HepG2 (cell line): ENCODE measurements at regions not wholly inside any gene's neighbourhood (a gene's known extent, or its start where the extent isn't known, plus 50 kb on each side); places are given as distances from the start of the nearest gene placed in this dataset.

Source experiments
- FLYWCH1 ChIP-seq: sonication (generic); formaldehyde crosslinking; IDR thresholded peaks from 2 replicates; pipeline ENCODE4 v1.8.1; 2023; ENCODE audit warnings: mild to moderate bottlenecking, missing genetic modification reagents
- GATA4 ChIP-seq: sonication (generic); IDR thresholded peaks from 2 replicates; pipeline ENCODE4 v1.6.1; 2016; ENCODE audit warnings: antibody characterized with exemption, low read depth, borderline replicate concordance
- POLR2G ChIP-seq: fragments of 200-400 bp; formaldehyde crosslinking; IDR thresholded peaks from 2 replicates; pipeline ENCODE4 v1.6.1; 2018; ENCODE audit warnings: mild to moderate bottlenecking, low read depth, low read length, moderate library complexity
- RCOR2 ChIP-seq: IDR thresholded peaks from 2 replicates; pipeline ENCODE4 v1.6.1; 2016; ENCODE audit warnings: missing biosample characterization, missing genetic modification reagents
- SAP130 ChIP-seq: IDR thresholded peaks from 2 replicates; pipeline ENCODE4 v1.6.1; 2016; ENCODE audit warnings: low read depth
- ZNF510 ChIP-seq: sonication (generic); formaldehyde crosslinking; IDR thresholded peaks from 2 replicates; pipeline ENCODE4 v1.4.0; 2020; ENCODE audit warnings: low read depth, mild to moderate bottlenecking, missing genetic modification reagents
- TF ChIP-seq, protein P1 (sequence below): sonication (generic); formaldehyde crosslinking; IDR thresholded peaks from 2 replicates; pipeline ENCODE4 v1.5.0; 2020; ENCODE audit warnings: mild to moderate bottlenecking, missing genetic modification reagents, moderate library complexity
- TF ChIP-seq, protein P2 (sequence below): sonication (generic); formaldehyde crosslinking; IDR thresholded peaks from 2 replicates; pipeline ENCODE4 v1.4.0; 2020; ENCODE audit warnings: missing genetic modification reagents, borderline replicate concordance
- TF ChIP-seq, protein P3 (sequence below): IDR thresholded peaks from 2 replicates; pipeline ENCODE4 v1.6.1; 2012; ENCODE audit warnings: inconsistent platforms

DNA sequence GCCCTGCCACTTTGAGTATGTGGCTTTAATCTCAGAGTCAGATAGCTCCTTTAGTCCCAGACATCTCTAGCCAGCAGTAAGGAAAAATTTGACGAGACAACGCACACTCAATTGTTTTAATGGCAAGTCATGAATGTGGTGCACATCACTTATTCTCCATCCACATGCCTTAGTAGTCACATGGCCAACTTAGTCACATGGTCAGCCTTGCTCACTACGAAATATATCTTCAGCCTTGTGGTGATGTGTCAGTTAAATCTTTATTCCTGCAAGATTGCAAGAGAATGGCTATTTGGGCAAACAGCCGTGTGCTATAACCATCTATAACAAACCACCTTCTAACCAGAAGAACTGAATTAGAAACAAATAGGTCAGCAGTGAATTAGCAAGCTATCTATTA, 871.1 kb upstream of the CELF2 start:
- TF ChIP-seq SAP130 (no peak), ZNF510 (no peak), POLR2G (no peak), FLYWCH1 (CRISPR knock-in tag) (no peak), GATA4 (no peak), RCOR2 (CRISPR knock-in tag) (no peak)
- TF ChIP-seq, protein P1, sequence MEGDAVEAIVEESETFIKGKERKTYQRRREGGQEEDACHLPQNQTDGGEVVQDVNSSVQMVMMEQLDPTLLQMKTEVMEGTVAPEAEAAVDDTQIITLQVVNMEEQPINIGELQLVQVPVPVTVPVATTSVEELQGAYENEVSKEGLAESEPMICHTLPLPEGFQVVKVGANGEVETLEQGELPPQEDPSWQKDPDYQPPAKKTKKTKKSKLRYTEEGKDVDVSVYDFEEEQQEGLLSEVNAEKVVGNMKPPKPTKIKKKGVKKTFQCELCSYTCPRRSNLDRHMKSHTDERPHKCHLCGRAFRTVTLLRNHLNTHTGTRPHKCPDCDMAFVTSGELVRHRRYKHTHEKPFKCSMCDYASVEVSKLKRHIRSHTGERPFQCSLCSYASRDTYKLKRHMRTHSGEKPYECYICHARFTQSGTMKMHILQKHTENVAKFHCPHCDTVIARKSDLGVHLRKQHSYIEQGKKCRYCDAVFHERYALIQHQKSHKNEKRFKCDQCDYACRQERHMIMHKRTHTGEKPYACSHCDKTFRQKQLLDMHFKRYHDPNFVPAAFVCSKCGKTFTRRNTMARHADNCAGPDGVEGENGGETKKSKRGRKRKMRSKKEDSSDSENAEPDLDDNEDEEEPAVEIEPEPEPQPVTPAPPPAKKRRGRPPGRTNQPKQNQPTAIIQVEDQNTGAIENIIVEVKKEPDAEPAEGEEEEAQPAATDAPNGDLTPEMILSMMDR (CRISPR knock-in tag): no peak
- TF ChIP-seq, protein P2, sequence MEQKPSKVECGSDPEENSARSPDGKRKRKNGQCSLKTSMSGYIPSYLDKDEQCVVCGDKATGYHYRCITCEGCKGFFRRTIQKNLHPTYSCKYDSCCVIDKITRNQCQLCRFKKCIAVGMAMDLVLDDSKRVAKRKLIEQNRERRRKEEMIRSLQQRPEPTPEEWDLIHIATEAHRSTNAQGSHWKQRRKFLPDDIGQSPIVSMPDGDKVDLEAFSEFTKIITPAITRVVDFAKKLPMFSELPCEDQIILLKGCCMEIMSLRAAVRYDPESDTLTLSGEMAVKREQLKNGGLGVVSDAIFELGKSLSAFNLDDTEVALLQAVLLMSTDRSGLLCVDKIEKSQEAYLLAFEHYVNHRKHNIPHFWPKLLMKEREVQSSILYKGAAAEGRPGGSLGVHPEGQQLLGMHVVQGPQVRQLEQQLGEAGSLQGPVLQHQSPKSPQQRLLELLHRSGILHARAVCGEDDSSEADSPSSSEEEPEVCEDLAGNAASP: no peak
- TF ChIP-seq, protein P3, sequence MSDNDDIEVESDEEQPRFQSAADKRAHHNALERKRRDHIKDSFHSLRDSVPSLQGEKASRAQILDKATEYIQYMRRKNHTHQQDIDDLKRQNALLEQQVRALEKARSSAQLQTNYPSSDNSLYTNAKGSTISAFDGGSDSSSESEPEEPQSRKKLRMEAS: no peak
